OCI-LY7 (cell line): ENCODE measurements at regions not wholly inside any gene's neighbourhood (a gene's known extent, or its start where the extent isn't known, plus 50 kb on each side); places are given as distances from the start of the nearest gene placed in this dataset.

Experiments used
- BruUV-seq: library from RNA; stranded (reverse); fragments of 400-500 nt; replicated peaks from 2 replicates; lab custom pipeline; 2021; lab: Mats Ljungman, UMichigan
- CTCF ChIA-PET: fragments of 300-600 bp; sonication (Branson Sonifier 250); formaldehyde crosslinking; loops from one replicate; lab custom pipeline; 2022; ENCODE audit warnings: antibody characterized with exemption; ENCODE audit not compliant: unreplicated experiment; lab: Charles Lee
- POLR2A ChIA-PET: fragments of 300-600 bp; sonication (Branson Sonifier 250); formaldehyde crosslinking; loops from one replicate; lab custom pipeline; 2022; ENCODE audit warnings: antibody characterized with exemption; lab: Charles Lee
- DNase-seq: peaks from one replicate; pipeline ENCODE4 v3.0.0-alpha.2; 2015; ENCODE audit warnings: low spot score
- H2AFZ ChIP-seq: fragments of 200-600 bp; sonication (generic), shearing (Covaris generic); 2 replicates; pipeline ENCODE4 v1.6.1; 2014; ENCODE audit warnings: mild to moderate bottlenecking, antibody characterized with exemption, low read length, moderate library complexity
- H3K27ac ChIP-seq: fragments of 200-600 bp; sonication (generic); 2 replicates; pipeline ENCODE4 v1.5.1; 2014; ENCODE audit warnings: mixed run types, low read depth, mild to moderate bottlenecking, moderate library complexity, low read length, inconsistent platforms; ENCODE audit not compliant: poor library complexity, severe bottlenecking
- H3K36me3 ChIP-seq: fragments of 200-600 bp; sonication (generic); 2 replicates; pipeline ENCODE4 v1.6.1; 2014; ENCODE audit warnings: mild to moderate bottlenecking, antibody characterized with exemption, low read length, moderate library complexity, mixed read lengths; ENCODE audit not compliant: insufficient read depth
- H3K4me1 ChIP-seq: fragments of 200-600 bp; sonication (generic); 2 replicates; pipeline ENCODE4 v1.5.1; 2014; ENCODE audit warnings: mild to moderate bottlenecking, low read length; ENCODE audit not compliant: insufficient read depth, poor library complexity, severe bottlenecking
- H3K4me2 ChIP-seq: fragments of 200-600 bp; sonication (generic); 2 replicates; pipeline ENCODE4 v1.6.1; 2014; ENCODE audit warnings: mild to moderate bottlenecking, low read length
- H3K4me3 ChIP-seq: fragments of 200-600 bp; sonication (generic); 2 replicates; pipeline ENCODE4 v1.5.1; 2014; ENCODE audit warnings: mild to moderate bottlenecking, low read depth, low read length; ENCODE audit not compliant: poor library complexity, severe bottlenecking
- H3K79me2 ChIP-seq: fragments of 200-600 bp; sonication (generic); 2 replicates; pipeline ENCODE4 v1.6.1; 2016; ENCODE audit warnings: low read depth, mild to moderate bottlenecking, low read length, moderate library complexity, mixed read lengths; ENCODE audit not compliant: insufficient read depth
- H3K9me2 ChIP-seq: fragments of 200-600 bp; sonication (generic); 2 replicates; pipeline ENCODE4 v1.6.1; 2016; ENCODE audit warnings: mild to moderate bottlenecking, low read length, mixed read lengths; ENCODE audit not compliant: insufficient read depth
- H3K9me3 ChIP-seq: fragments of 200-600 bp; sonication (generic); 2 replicates; pipeline ENCODE4 v1.6.1; 2014; ENCODE audit warnings: mild to moderate bottlenecking, mixed run types, low read length, mixed read lengths
- H4K20me1 ChIP-seq: fragments of 200-600 bp; sonication (generic); 2 replicates; pipeline ENCODE4 v1.6.1; 2014; ENCODE audit warnings: mild to moderate bottlenecking, antibody characterized with exemption, low read length, moderate library complexity, mixed read lengths; ENCODE audit not compliant: insufficient read depth
- CTCF ChIP-seq: fragments of 200-600 bp; sonication (generic); conservative IDR thresholded peaks from 2 replicates; pipeline ENCODE4 v1.5.1; 2014; ENCODE audit warnings: mild to moderate bottlenecking, antibody characterized with exemption, low read length, moderate library complexity, mixed read lengths
- EZH2phosphoT487 ChIP-seq: fragments of 200-600 bp; sonication (generic); IDR thresholded peaks from 2 replicates; pipeline ENCODE4 v1.6.1; 2018; ENCODE audit warnings: low read depth, borderline replicate concordance, mild to moderate bottlenecking, mixed run types, antibody characterized with exemption, low read length, moderate library complexity, mixed read lengths
- intact Hi-C: fragments of 100-400 bp; cut with micrococcal nuclease; formaldehyde crosslinking; loops from one replicate; pipeline ENCODE4 v1.10.0; 2022; ENCODE audit not compliant: unreplicated experiment

GRCh38 chr2:883260-883802, 67.3 kb upstream of the SNTG2 start:
- no peak overlapping the region for H3K4me3 ChIP-seq
- no peaks in the 10 kb centered on the region for H3K9me2 ChIP-seq
- TF ChIP-seq CTCF: no peak
- TF ChIP-seq EZH2phosphoT487: no peak
- H3K4me1 ChIP-seq: no peaks in the 10 kb centered on the region
- intact Hi-C loops: no loop called here
- H3K4me2 ChIP-seq: no peak overlapping the region
- no peak for DNase-seq
- no peaks in the 10 kb centered on the region for H3K9me3 ChIP-seq
- H4K20me1 ChIP-seq: no peaks in the 10 kb centered on the region
- POLR2A ChIA-PET: no interaction called here
- H3K79me2 ChIP-seq: no peaks in the 10 kb centered on the region
- H3K36me3 ChIP-seq: no peaks in the 10 kb centered on the region
- CTCF ChIA-PET: no interaction called here
- H3K27ac ChIP-seq: no peak overlapping the region
- no TSS peak for BruUV-seq
- H2AFZ ChIP-seq: no peak overlapping the region

- no peak overlapping the region for H3K27ac ChIP-seq
These were observed 69.3 kb upstream of the SNTG2 start for GRCh38 chr2:881204-881918.

More at GRCh38 chr2:881204-881918, 69.3 kb upstream of the SNTG2 start:
- Histone ChIP-seq H3K36me3 (no peaks in the 10 kb centered on the region), H2AFZ (no peak overlapping the region), H3K4me1 (no peaks in the 10 kb centered on the region), H3K9me2 (no peaks in the 10 kb centered on the region), H3K4me2 (no peak overlapping the region), H3K4me3 (no peak overlapping the region), H3K79me2 (no peaks in the 10 kb centered on the region), H3K9me3 (no peaks in the 10 kb centered on the region), H4K20me1 (no peaks in the 10 kb centered on the region)
- ChIA-PET CTCF (no interaction called here), POLR2A (no interaction called here)
- TF ChIP-seq CTCF (no peak), EZH2phosphoT487 (no peak)
- BruUV-seq: no TSS peak
- intact Hi-C loops: no loop called here
- DNase-seq: no peak
